GM23248 (cell line): ENCODE measurements at regions not wholly inside any gene's neighbourhood (a gene's known extent, or its start where the extent isn't known, plus 50 kb on each side); places are given as distances from the start of the nearest gene placed in this dataset.

Source experiments
- DNase-seq: peaks from one replicate; pipeline ENCODE4 v3.0.0-alpha.2; 2015
- H2AFZ ChIP-seq: fragments of 200-600 bp; sonication (generic); 2 replicates; pipeline ENCODE4 v1.6.1; 2016; ENCODE audit warnings: antibody characterized with exemption
- H3F3A ChIP-seq: fragments of 200-600 bp; sonication (generic); 2 replicates; pipeline ENCODE4 v1.6.1; 2016; ENCODE audit warnings: mild to moderate bottlenecking, antibody characterized with exemption, mixed run types; ENCODE audit not compliant: insufficient read depth
- H3K27ac ChIP-seq: fragments of 200-600 bp; sonication (generic); 2 replicates; pipeline ENCODE4 v1.5.1; 2016; ENCODE audit warnings: mild to moderate bottlenecking
- H3K27me3 ChIP-seq: fragments of 200-600 bp; sonication (generic); replicated peaks from 2 replicates; pipeline ENCODE4 v1.6.1; 2016; ENCODE audit warnings: mild to moderate bottlenecking; ENCODE audit not compliant: insufficient read depth
- H3K36me3 ChIP-seq: fragments of 200-600 bp; sonication (generic); 2 replicates; pipeline ENCODE4 v1.6.1; 2016; ENCODE audit warnings: low read depth, mild to moderate bottlenecking
- H3K4me1 ChIP-seq: fragments of 200-600 bp; sonication (generic); 2 replicates; pipeline ENCODE4 v1.6.1; 2016; ENCODE audit warnings: mild to moderate bottlenecking; ENCODE audit not compliant: insufficient read depth
- H3K4me2 ChIP-seq: fragments of 200-600 bp; sonication (generic); one replicate; pipeline ENCODE4 v1.6.1; 2016; ENCODE audit warnings: mild to moderate bottlenecking; ENCODE audit not compliant: unreplicated experiment
- H3K4me3 ChIP-seq: fragments of 200-600 bp; sonication (generic); 2 replicates; pipeline ENCODE4 v1.5.1; 2016; ENCODE audit warnings: mild to moderate bottlenecking
- H3K79me2 ChIP-seq: fragments of 200-600 bp; sonication (generic); 2 replicates; pipeline ENCODE4 v1.6.1; 2016; ENCODE audit warnings: mild to moderate bottlenecking; ENCODE audit not compliant: insufficient read depth
- H3K9ac ChIP-seq: fragments of 200-600 bp; sonication (generic); 2 replicates; pipeline ENCODE4 v1.6.1; 2016; ENCODE audit warnings: mild to moderate bottlenecking
- H3K9me2 ChIP-seq: fragments of 200-600 bp; sonication (generic); 2 replicates; pipeline ENCODE4 v1.6.1; 2016; ENCODE audit warnings: mixed run types, mild to moderate bottlenecking, moderate library complexity; ENCODE audit not compliant: insufficient read depth
- H3K9me3 ChIP-seq: fragments of 200-600 bp; sonication (generic); one replicate; pipeline ENCODE4 v1.6.1; 2017; ENCODE audit warnings: low read depth
- H4K20me1 ChIP-seq: fragments of 200-600 bp; sonication (generic); 2 replicates; pipeline ENCODE4 v1.6.0; 2016; ENCODE audit not compliant: insufficient read depth
- EZH2 ChIP-seq: fragments of 200-600 bp; sonication (generic); IDR thresholded peaks from 2 replicates; pipeline ENCODE4 v1.6.1; 2018; ENCODE audit warnings: antibody characterized with exemption, mild to moderate bottlenecking; ENCODE audit not compliant: insufficient read depth, poor library complexity, severe bottlenecking
- EZH2phosphoT487 ChIP-seq: fragments of 200-600 bp; sonication (generic); IDR thresholded peaks from 2 replicates; pipeline ENCODE4 v1.6.1; 2018; ENCODE audit warnings: antibody characterized with exemption, moderate library complexity, mild to moderate bottlenecking, low read depth; ENCODE audit not compliant: insufficient read depth
- WGBS, 2 experiments: methylation state at CpG; one replicate each; pipeline ENCODE4 v1.1.6; 2015 to 2017; ENCODE audit warnings: low lambda C conversion rate in 2 of 2, low coverage in 1 of 2; ENCODE audit errors: missing lambda C conversion rate in 2 of 2; 5-methylcytosine and 5-hydroxymethylcytosine counted together
- in situ Hi-C: fragments of 300-500 bp; cut with MboI; formaldehyde crosslinking; loops from 2 replicates; pipeline ENCODE4 v1.15.0; 2020

DNA sequence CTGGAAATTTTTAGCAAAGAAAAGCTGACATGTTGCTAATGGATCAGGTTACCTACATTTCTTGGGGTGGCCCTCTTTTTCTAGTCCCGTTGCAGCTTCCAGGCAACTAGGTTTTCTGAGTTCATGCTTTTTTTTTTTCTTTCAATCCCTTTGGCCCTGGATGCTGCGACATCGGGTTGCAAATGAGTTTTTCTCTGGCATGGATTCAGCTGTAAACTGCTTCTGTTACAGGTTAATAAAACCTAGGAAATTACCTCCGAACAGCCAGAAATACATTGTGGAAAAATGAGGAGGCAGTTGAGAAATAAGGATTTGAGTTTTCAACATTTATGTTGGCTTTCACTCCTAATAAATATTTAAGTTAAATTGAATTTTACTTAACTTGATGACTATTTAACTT lies 149.8 kb upstream of the MAF start:
- H2AFZ ChIP-seq: no peak overlapping the region
- H4K20me1 ChIP-seq: no peaks in the 10 kb centered on the region
- no peak for DNase-seq
- in situ Hi-C loops: no loop called here
- H3K27ac ChIP-seq: no peak overlapping the region
- TF ChIP-seq EZH2phosphoT487 (no peak), EZH2 (no peak)
- no peaks in the 10 kb centered on the region for H3K79me2 ChIP-seq
- no peak overlapping the region for H3K4me3 ChIP-seq
- H3K4me2 ChIP-seq: no peak overlapping the region
- no peaks in the 10 kb centered on the region for H3K27me3 ChIP-seq
- H3K9me2 ChIP-seq: no peaks in the 10 kb centered on the region
- H3F3A ChIP-seq: no peaks in the 10 kb centered on the region
- WGBS, 2 experiments: 43 to 49% methylated on average over 4 of the region's 4 CpGs
- no peak overlapping the region for H3K9ac ChIP-seq
- H3K4me1 ChIP-seq: no peaks in the 10 kb centered on the region
- H3K36me3 ChIP-seq: no peaks in the 10 kb centered on the region
- no peaks in the 10 kb centered on the region for H3K9me3 ChIP-seq

DNA sequence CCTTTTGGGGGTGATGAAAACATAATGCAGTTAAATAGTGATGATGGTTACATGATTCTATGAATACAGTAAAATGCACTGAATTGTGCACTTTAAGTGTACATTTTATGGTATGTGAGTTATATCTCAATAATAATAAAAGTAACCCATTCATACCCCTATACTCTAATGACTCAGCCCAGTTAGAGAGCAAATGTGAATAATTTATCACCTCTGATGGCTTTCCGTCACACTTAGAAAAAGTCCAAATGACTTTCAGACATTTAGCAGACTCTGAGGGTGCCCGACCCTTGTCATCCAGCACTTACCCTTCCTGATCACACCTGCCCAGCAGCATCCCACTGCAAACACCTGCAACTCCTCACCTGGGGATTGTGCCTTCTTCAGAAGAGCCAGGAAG lies 148.1 kb upstream of the MAF start:
- Histone ChIP-seq H3F3A (no peaks in the 10 kb centered on the region), H3K4me1 (no peaks in the 10 kb centered on the region), H3K9ac (no peak overlapping the region), H3K36me3 (no peaks in the 10 kb centered on the region), H3K27ac (no peak overlapping the region), H3K79me2 (no peaks in the 10 kb centered on the region), H3K4me3 (no peak overlapping the region), H3K9me3 (no peaks in the 10 kb centered on the region), H3K4me2 (no peak overlapping the region), H4K20me1 (no peaks in the 10 kb centered on the region), H3K27me3 (no peaks in the 10 kb centered on the region), H2AFZ (no peak overlapping the region), H3K9me2 (no peaks in the 10 kb centered on the region)
- TF ChIP-seq EZH2phosphoT487 (no peak), EZH2 (no peak)
- in situ Hi-C loops: no loop called here
- no peak for DNase-seq
- WGBS, 2 experiments: 56 to 57% methylated on average over 2 of the region's 2 CpGs

DNA sequence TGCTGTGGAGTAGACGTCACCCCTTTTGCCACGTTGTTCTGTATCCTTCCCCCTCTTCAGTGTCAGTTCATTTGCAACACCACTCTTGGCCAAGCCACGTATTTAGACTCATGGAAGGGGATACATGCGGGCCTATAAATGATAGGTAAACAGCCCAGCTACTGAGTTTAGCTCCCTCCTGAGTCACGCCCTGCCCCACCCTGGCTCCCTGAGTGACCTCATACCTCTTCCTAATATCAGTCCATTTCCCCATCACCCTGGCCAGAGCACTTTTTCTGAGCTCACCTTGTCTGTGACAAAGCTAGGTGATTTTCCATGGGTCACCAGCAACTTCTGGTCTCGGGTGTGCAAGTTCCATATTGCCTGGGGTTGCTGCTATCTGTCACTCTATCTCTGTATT lies 147.2 kb upstream of the MAF start:
- no peak for TF ChIP-seq EZH2phosphoT487
- TF ChIP-seq EZH2: no peak
- no peak overlapping the region for H3K4me2 ChIP-seq
- WGBS, 2 experiments: 46 to 48% methylated on average over 6 of the region's 6 CpGs
- H3F3A ChIP-seq: no peaks in the 10 kb centered on the region
- H3K4me1 ChIP-seq: no peaks in the 10 kb centered on the region
- H3K36me3 ChIP-seq: no peaks in the 10 kb centered on the region
- H2AFZ ChIP-seq: no peak overlapping the region
- in situ Hi-C loops: no loop called here
- H3K9me3 ChIP-seq: no peaks in the 10 kb centered on the region
- no peak overlapping the region for H3K27ac ChIP-seq
- no peak for DNase-seq
- no peaks in the 10 kb centered on the region for H3K9me2 ChIP-seq
- no peaks in the 10 kb centered on the region for H3K79me2 ChIP-seq
- H3K27me3 ChIP-seq: no peaks in the 10 kb centered on the region
- no peaks in the 10 kb centered on the region for H4K20me1 ChIP-seq
- no peak overlapping the region for H3K9ac ChIP-seq
- H3K4me3 ChIP-seq: no peak overlapping the region

GRCh38 chr16:79740252-79740651 lies 139.7 kb upstream of the MAF start:
- TF ChIP-seq EZH2 (no peak), EZH2phosphoT487 (no peak)
- Histone ChIP-seq H3K4me3 (no peak overlapping the region), H3K4me2 (no peak overlapping the region), H3K79me2 (no peaks in the 10 kb centered on the region), H3K4me1 (no peaks in the 10 kb centered on the region), H4K20me1 (no peaks in the 10 kb centered on the region), H3K27ac (no peak overlapping the region), H3K27me3 (no peaks in the 10 kb centered on the region), H3K9me3 (no peaks in the 10 kb centered on the region), H3K9me2 (no peaks in the 10 kb centered on the region), H2AFZ (no peak overlapping the region), H3F3A (no peaks in the 10 kb centered on the region), H3K9ac (no peak overlapping the region), H3K36me3 (no peaks in the 10 kb centered on the region)
- 44 to 48% methylated on average over 5 of the region's 5 CpGs for whole genome bisulfite sequencing, 2 experiments
- no peak for DNase-seq
- in situ Hi-C loops: no loop called here

DNA sequence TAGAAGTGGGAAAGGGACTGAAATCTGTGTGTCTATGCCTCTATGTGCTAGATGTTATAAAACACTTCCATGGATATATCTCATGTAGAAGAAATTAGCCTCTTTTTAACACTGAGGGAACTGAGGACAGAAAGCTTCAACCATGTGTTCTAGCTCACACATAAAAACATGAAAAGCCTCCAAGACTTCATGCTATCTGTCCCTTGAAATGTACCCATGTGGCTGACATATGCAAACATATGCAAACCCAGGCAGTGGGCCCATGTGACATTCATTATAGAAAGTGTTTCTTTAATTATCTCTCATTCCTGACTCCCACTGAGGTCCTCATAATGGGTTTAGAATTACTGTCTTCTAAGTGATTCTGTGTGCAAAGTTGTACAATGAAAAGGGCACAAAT lies 134.7 kb upstream of the MAF start:
- Histone ChIP-seq H3K4me2 (no peak overlapping the region), H3K27ac (no peak overlapping the region), H3K27me3 (no peaks in the 10 kb centered on the region), H3K4me3 (no peak overlapping the region), H3K4me1 (no peaks in the 10 kb centered on the region), H3K9ac (no peak overlapping the region), H3F3A (no peaks in the 10 kb centered on the region), H3K9me3 (no peaks in the 10 kb centered on the region), H3K79me2 (no peaks in the 10 kb centered on the region), H2AFZ (no peak overlapping the region), H4K20me1 (no peaks in the 10 kb centered on the region), H3K9me2 (no peaks in the 10 kb centered on the region), H3K36me3 (no peaks in the 10 kb centered on the region)
- TF ChIP-seq EZH2phosphoT487 (no peak), EZH2 (no peak)
- no peak for DNase-seq
- in situ Hi-C loops: no loop called here
